Glutamatergic neuron (in vitro differentiated cells): ENCODE measurements at regions not wholly inside any gene's neighbourhood (a gene's known extent, or its start where the extent isn't known, plus 50 kb on each side); places are given as distances from the start of the nearest gene placed in this dataset.

Experiments used
- DNase-seq: peaks from one replicate; pipeline ENCODE4 v3.0.0; 2022
- H3K27ac Mint-ChIP-seq: one replicate; pipeline ENCODE4 v1.8.0; 2020; ENCODE audit warnings: mild to moderate bottlenecking, mixed read lengths, inconsistent platforms; ENCODE audit not compliant: unreplicated experiment
- H3K27me3 Mint-ChIP-seq: one replicate; pipeline ENCODE4 v1.8.0; 2020; ENCODE audit warnings: mild to moderate bottlenecking, moderate library complexity, mixed read lengths, inconsistent platforms; ENCODE audit not compliant: unreplicated experiment
- H3K36me3 Mint-ChIP-seq: one replicate; pipeline ENCODE4 v1.8.0; 2020; ENCODE audit warnings: mild to moderate bottlenecking, mixed read lengths, inconsistent platforms; ENCODE audit not compliant: unreplicated experiment
- H3K4me1 Mint-ChIP-seq: one replicate; pipeline ENCODE4 v1.8.0; 2020; ENCODE audit warnings: mild to moderate bottlenecking, low read depth, mixed read lengths, inconsistent platforms; ENCODE audit not compliant: unreplicated experiment
- H3K4me3 Mint-ChIP-seq: one replicate; pipeline ENCODE4 v1.8.0; 2020; ENCODE audit warnings: mild to moderate bottlenecking, mixed read lengths, inconsistent platforms; ENCODE audit not compliant: unreplicated experiment
- H3K9me3 Mint-ChIP-seq: one replicate; pipeline ENCODE4 v1.8.0; 2020; ENCODE audit warnings: mild to moderate bottlenecking, moderate library complexity, mixed read lengths, inconsistent platforms; ENCODE audit not compliant: unreplicated experiment
- CTCF ChIP-seq: fragments of 200-600 bp; sonication (generic); IDR thresholded peaks from one replicate; pipeline ENCODE4 v1.5.0; 2021; ENCODE audit not compliant: partially characterized antibody, unreplicated experiment

- no peak for DNase-seq
- Mint-ChIP-seq H3K27ac (no peak overlapping the region), H3K4me1 (peaks cover 2% of the 10 kb centered on the region), H3K9me3 (no peaks in the 10 kb centered on the region), H3K4me3 (no peak overlapping the region), H3K27me3 (no peaks in the 10 kb centered on the region), H3K36me3 (no peaks in the 10 kb centered on the region)
- TF ChIP-seq CTCF: no peak
Observed at GRCh38 chr4:187149229-187149945, 425.7 kb upstream of the FAT1 start.

- no peak for TF ChIP-seq CTCF
- no peak overlapping the region for H3K27ac Mint-ChIP-seq
Observed at GRCh38 chr4:187157380-187157958, 433.8 kb upstream of the FAT1 start.

GRCh38 chr4:187158003-187158402, 434.3 kb upstream of the FAT1 start:
- H3K27me3 Mint-ChIP-seq: peaks cover 6% of the 10 kb centered on the region

More at GRCh38 chr4:187157380-187157958, 433.8 kb upstream of the FAT1 start:
- peaks cover 2% of the 10 kb centered on the region for H3K9me3 Mint-ChIP-seq
- H3K4me1 Mint-ChIP-seq: peaks cover 2% of the 10 kb centered on the region
- no peak overlapping the region for H3K4me3 Mint-ChIP-seq
- peaks cover 6% of the 10 kb centered on the region for H3K36me3 Mint-ChIP-seq
- H3K27me3 Mint-ChIP-seq: peaks cover 6% of the 10 kb centered on the region
- DNase-seq: no peak

GRCh38 chr4:187160486-187160885, 436.8 kb upstream of the FAT1 start:
- Mint-ChIP-seq H3K4me3 (no peak overlapping the region), H3K27me3 (peaks cover 6% of the 10 kb centered on the region), H3K9me3 (peaks cover 2% of the 10 kb centered on the region), H3K4me1 (no peaks in the 10 kb centered on the region), H3K27ac (no peak overlapping the region), H3K36me3 (peaks cover 6% of the 10 kb centered on the region)
- no peak for TF ChIP-seq CTCF
- DNase-seq: no peak

More at GRCh38 chr4:187158003-187158402, 434.3 kb upstream of the FAT1 start:
- peaks cover 2% of the 10 kb centered on the region for H3K4me1 Mint-ChIP-seq
- no peak for TF ChIP-seq CTCF
- no peak for DNase-seq
- no peak overlapping the region for H3K27ac Mint-ChIP-seq
- H3K4me3 Mint-ChIP-seq: no peak overlapping the region
- peaks cover 6% of the 10 kb centered on the region for H3K36me3 Mint-ChIP-seq
- H3K9me3 Mint-ChIP-seq: peaks cover 2% of the 10 kb centered on the region

GRCh38 chr4:187166886-187167512, 443.3 kb upstream of the FAT1 start:
- TF ChIP-seq CTCF: no peak
- no peaks in the 10 kb centered on the region for H3K27me3 Mint-ChIP-seq
- H3K4me1 Mint-ChIP-seq: peaks cover 2% of the 10 kb centered on the region
- H3K36me3 Mint-ChIP-seq: no peaks in the 10 kb centered on the region
- no peak overlapping the region for H3K4me3 Mint-ChIP-seq
- H3K9me3 Mint-ChIP-seq: no peaks in the 10 kb centered on the region
- no peak overlapping the region for H3K27ac Mint-ChIP-seq
- no peak for DNase-seq
